ENCODE measurements at regions not wholly inside any gene's neighbourhood (a gene's known extent, or its start where the extent isn't known, plus 50 kb on each side); places are given as distances from the start of the nearest gene placed in this dataset.
"Not testable (repeated sequence)": the region's sequence is repeated elsewhere in the genome, so short reads cannot be mapped to it uniquely, and the experiment has no call there.

GRCh38 chr12:27133022-27133590 lies 50.7 kb upstream of the C12orf71 start:
- H3K4me3 ChIP-seq = no peak overlapping the region
- H3K4me1 ChIP-seq = no peaks in the 10 kb centered on the region
- in situ Hi-C loops (cut with MboI; ENCODE audit: low sequenced_read_pairs) = loop anchor here (10.0 kb wide), 1 partner anchor 98 kb away; no protein-coding TSS in a partner anchor
- no peaks in the 10 kb centered on the region for H3K36me3 ChIP-seq (replicated peaks)
- no peaks in the 10 kb centered on the region; the same call in 1 of the 2 replicates for H3K9me3 ChIP-seq
- H3K27me3 ChIP-seq (ENCODE audit: low read depth) = no peaks in the 10 kb centered on the region; the same call in 1 of the 2 replicates
- no peak for DNase-seq (ENCODE audit: low spot score in 2 of 2)

- Histone ChIP-seq H3K4me1 (no peaks in the 10 kb centered on the region), H3K4me3 (no peak overlapping the region), H3K9me3 (no peaks in the 10 kb centered on the region; the same call in 1 of the 2 replicates), H3K27me3 (ENCODE audit: low read depth) (no peaks in the 10 kb centered on the region), H3K36me3 (replicated peaks) (no peaks in the 10 kb centered on the region)
- in situ Hi-C loops (cut with MboI; ENCODE audit: low sequenced_read_pairs) = no loop called here
- no peak for DNase-seq (ENCODE audit: low spot score in 2 of 2)
These were observed 58.1 kb upstream of the C12orf71 start for GRCh38 chr12:27140478-27140969.

- peak; percentile 73 to 82 for DNase-seq (ENCODE audit: low spot score in 2 of 2)
- no peaks in the 10 kb centered on the region for H3K9me3 ChIP-seq
- in situ Hi-C loops (cut with MboI; ENCODE audit: low sequenced_read_pairs) = no loop called here
- H3K36me3 ChIP-seq (replicated peaks) = no peaks in the 10 kb centered on the region
- H3K4me3 ChIP-seq = no peak overlapping the region
- H3K27me3 ChIP-seq (ENCODE audit: low read depth) = no peaks in the 10 kb centered on the region
- no peaks in the 10 kb centered on the region for H3K4me1 ChIP-seq
These were observed 59.8 kb upstream of the C12orf71 start for GRCh38 chr12:27142101-27142721.

GRCh38 chr12:27143256-27144069 lies 61.1 kb upstream of the C12orf71 start:
- Histone ChIP-seq H3K36me3 (replicated peaks) (no peaks in the 10 kb centered on the region), H3K9me3 (no peaks in the 10 kb centered on the region), H3K27me3 (ENCODE audit: low read depth) (no peaks in the 10 kb centered on the region), H3K4me1 (no peaks in the 10 kb centered on the region), H3K4me3 (no peak overlapping the region)
- DNase-seq (ENCODE audit: low spot score in 2 of 2) = no peak
- in situ Hi-C loops (cut with MboI; ENCODE audit: low sequenced_read_pairs) = no loop called here

GRCh38 chr12:27145725-27146124 lies 63.3 kb upstream of the C12orf71 start:
- H3K9me3 ChIP-seq; H3K4me1 ChIP-seq; H3K27me3 ChIP-seq (ENCODE audit: low read depth); H3K4me3 ChIP-seq; in situ Hi-C loops (cut with MboI; ENCODE audit: low sequenced_read_pairs); DNase-seq (ENCODE audit: low spot score in 2 of 2); H3K36me3 ChIP-seq (replicated peaks): not testable (repeated sequence)

GRCh38 chr12:27148373-27148772 lies 66.0 kb upstream of the C12orf71 start:
- no peaks in the 10 kb centered on the region for H3K9me3 ChIP-seq

GRCh38 chr12:27148791-27149190 lies 66.4 kb upstream of the C12orf71 start:
- no peak for DNase-seq (ENCODE audit: low spot score in 2 of 2)
- no peak overlapping the region for H3K4me3 ChIP-seq
- in situ Hi-C loops (cut with MboI; ENCODE audit: low sequenced_read_pairs) = no loop called here
- no peaks in the 10 kb centered on the region for H3K9me3 ChIP-seq
- H3K4me1 ChIP-seq = no peaks in the 10 kb centered on the region
- H3K36me3 ChIP-seq (replicated peaks) = no peaks in the 10 kb centered on the region
- H3K27me3 ChIP-seq (ENCODE audit: low read depth) = no peaks in the 10 kb centered on the region

More at GRCh38 chr12:27148373-27148772, 66.0 kb upstream of the C12orf71 start:
- H3K36me3 ChIP-seq (replicated peaks) = no peaks in the 10 kb centered on the region
- H3K4me1 ChIP-seq = no peaks in the 10 kb centered on the region
- H3K27me3 ChIP-seq (ENCODE audit: low read depth) = no peaks in the 10 kb centered on the region
- no peak overlapping the region for H3K4me3 ChIP-seq
- in situ Hi-C loops (cut with MboI; ENCODE audit: low sequenced_read_pairs) = no loop called here
- DNase-seq (ENCODE audit: low spot score in 2 of 2) = no peak

- no peaks in the 10 kb centered on the region for H3K9me3 ChIP-seq
- in situ Hi-C loops (cut with MboI; ENCODE audit: low sequenced_read_pairs) = no loop called here
- no peaks in the 10 kb centered on the region for H3K4me1 ChIP-seq
- no peaks in the 10 kb centered on the region for H3K36me3 ChIP-seq (replicated peaks)
- no peaks in the 10 kb centered on the region for H3K27me3 ChIP-seq (ENCODE audit: low read depth)
- DNase-seq (ENCODE audit: low spot score in 2 of 2) = no peak
- no peak overlapping the region for H3K4me3 ChIP-seq
These were observed 69.1 kb upstream of the C12orf71 start for GRCh38 chr12:27151479-27151878.

- DNase-seq (ENCODE audit: low spot score in 2 of 2) = peak; percentile 57 to 82
These were observed 75.9 kb upstream of the C12orf71 start for GRCh38 chr12:27158297-27158696.

GRCh38 chr12:27161458-27162228 lies 79.3 kb upstream of the C12orf71 start:
- in situ Hi-C loops (cut with MboI; ENCODE audit: low sequenced_read_pairs) = no loop called here
- no peaks in the 10 kb centered on the region for H3K27me3 ChIP-seq (ENCODE audit: low read depth)
- no peak overlapping the region for H3K4me3 ChIP-seq
- H3K9me3 ChIP-seq = no peaks in the 10 kb centered on the region
- peaks cover 10% of the 10 kb centered on the region for H3K4me1 ChIP-seq
- DNase-seq (ENCODE audit: low spot score in 2 of 2) = no peak
- no peaks in the 10 kb centered on the region for H3K36me3 ChIP-seq (replicated peaks)

More at GRCh38 chr12:27158297-27158696, 75.9 kb upstream of the C12orf71 start:
- in situ Hi-C loops (cut with MboI; ENCODE audit: low sequenced_read_pairs) = no loop called here
- Histone ChIP-seq H3K9me3 (no peaks in the 10 kb centered on the region), H3K27me3 (ENCODE audit: low read depth) (no peaks in the 10 kb centered on the region), H3K4me3 (no peak overlapping the region), H3K4me1 (peaks cover 10% of the 10 kb centered on the region), H3K36me3 (replicated peaks) (no peaks in the 10 kb centered on the region)

- in situ Hi-C loops (cut with MboI; ENCODE audit: low sequenced_read_pairs) = no loop called here
- no peaks in the 10 kb centered on the region for H3K9me3 ChIP-seq
- no peaks in the 10 kb centered on the region for H3K36me3 ChIP-seq (replicated peaks)
- no peak overlapping the region for H3K4me3 ChIP-seq
- H3K4me1 ChIP-seq = peaks cover 10% of the 10 kb centered on the region
- no peaks in the 10 kb centered on the region for H3K27me3 ChIP-seq (ENCODE audit: low read depth)
- DNase-seq (ENCODE audit: low spot score in 2 of 2) = no peak
These were observed 79.8 kb upstream of the C12orf71 start for GRCh38 chr12:27162229-27162537.

- H3K9me3 ChIP-seq = no peaks in the 10 kb centered on the region
- no peak overlapping the region for H3K4me3 ChIP-seq
- H3K36me3 ChIP-seq (replicated peaks) = no peaks in the 10 kb centered on the region
- peaks cover 3% of the 10 kb centered on the region; the same call in 1 of the 2 replicates for H3K4me1 ChIP-seq
- H3K27me3 ChIP-seq (ENCODE audit: low read depth) = no peaks in the 10 kb centered on the region
- in situ Hi-C loops (cut with MboI; ENCODE audit: low sequenced_read_pairs) = no loop called here
- DNase-seq (ENCODE audit: low spot score in 2 of 2) = no peak
These were observed 80.8 kb upstream of the C12orf71 start for GRCh38 chr12:27163048-27163715.

GRCh38 chr12:27163894-27164293 lies 80.2 kb upstream of the STK38L start:
- in situ Hi-C loops (cut with MboI; ENCODE audit: low sequenced_read_pairs) = no loop called here
- no peak for DNase-seq (ENCODE audit: low spot score in 2 of 2)
- Histone ChIP-seq H3K4me1 (no peaks in the 10 kb centered on the region), H3K9me3 (no peaks in the 10 kb centered on the region), H3K36me3 (replicated peaks) (no peaks in the 10 kb centered on the region), H3K4me3 (no peak overlapping the region), H3K27me3 (ENCODE audit: low read depth) (no peaks in the 10 kb centered on the region)

Data from HAP-1 (cell line).